Subcutaneous abdominal adipose tissue (tissue), 5 donors: ENCODE measurements at regions not wholly inside any gene's neighbourhood (a gene's known extent, or its start where the extent isn't known, plus 50 kb on each side); places are given as distances from the start of the nearest gene placed in this dataset.

Experiments used
- H3K27ac ChIP-seq: one replicate; pipeline ENCODE4 v1.7.0; 2013; ENCODE audit warnings: low read depth, mild to moderate bottlenecking, inconsistent platforms, low read length, moderate library complexity
- H3K27me3 ChIP-seq, 5 donors: one replicate each; pipeline ENCODE4 v1.7.0; 2013; ENCODE audit warnings: low read length in 5 of 5, inconsistent platforms in 1 of 5; ENCODE audit not compliant: control insufficient read depth in 5 of 5, insufficient read depth in 4 of 5
- H3K36me3 ChIP-seq, 5 donors: one replicate each; pipeline ENCODE4 v1.7.0; 2013; ENCODE audit warnings: low read length in 5 of 5; ENCODE audit not compliant: control insufficient read depth in 5 of 5, insufficient read depth in 5 of 5
- H3K4me1 ChIP-seq, 5 donors: one replicate each; pipeline ENCODE4 v1.7.0; 2013; ENCODE audit warnings: low read length in 5 of 5, mild to moderate bottlenecking in 3 of 5, moderate library complexity in 1 of 5; ENCODE audit not compliant: control insufficient read depth in 5 of 5, insufficient read depth in 5 of 5
- H3K4me3 ChIP-seq, 5 donors: one replicate each; pipeline ENCODE4 v1.7.0; 2013; ENCODE audit warnings: low read length in 5 of 5, low read depth in 1 of 5
- H3K9ac ChIP-seq, 5 donors: one replicate each; pipeline ENCODE4 v1.7.0; 2013; ENCODE audit warnings: low read length in 5 of 5, mild to moderate bottlenecking in 4 of 5, moderate library complexity in 3 of 5
- H3K9me3 ChIP-seq, 5 donors: one replicate each; pipeline ENCODE4 v1.7.0; 2013; ENCODE audit warnings: low read length in 5 of 5; ENCODE audit not compliant: control insufficient read depth in 5 of 5
- donor health status: healthy.
- donor health status: healthy.
- donor health status: healthy.
- donor health status: healthy.
- donor health status: healthy.

DNA sequence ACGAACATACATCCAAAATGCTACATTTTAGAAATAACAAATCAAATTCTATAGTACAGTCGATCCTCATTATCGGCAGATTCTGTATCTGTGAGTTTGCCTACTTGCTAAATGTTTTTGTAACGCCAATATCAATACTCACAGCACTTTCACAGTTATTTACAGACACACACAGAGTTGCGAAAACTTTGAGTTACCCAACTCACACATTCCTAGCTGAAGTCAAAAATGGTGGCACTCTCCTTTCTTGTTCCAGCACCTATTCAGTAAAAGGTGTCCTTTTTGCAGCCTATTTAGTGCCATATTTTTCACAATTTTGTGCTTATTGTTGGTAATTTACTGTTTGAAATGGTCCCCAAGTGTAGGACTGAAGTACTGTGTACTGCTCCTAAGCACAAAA is 161.7 kb downstream of the AKR1D1 start:
- Histone ChIP-seq H3K9me3 (peaks cover 0 to 11% (median 7%) of the 10 kb centered on the region in 5 donors), H3K36me3 (no peaks in the 10 kb centered on the region), H3K4me3 (no peak overlapping the region)

DNA sequence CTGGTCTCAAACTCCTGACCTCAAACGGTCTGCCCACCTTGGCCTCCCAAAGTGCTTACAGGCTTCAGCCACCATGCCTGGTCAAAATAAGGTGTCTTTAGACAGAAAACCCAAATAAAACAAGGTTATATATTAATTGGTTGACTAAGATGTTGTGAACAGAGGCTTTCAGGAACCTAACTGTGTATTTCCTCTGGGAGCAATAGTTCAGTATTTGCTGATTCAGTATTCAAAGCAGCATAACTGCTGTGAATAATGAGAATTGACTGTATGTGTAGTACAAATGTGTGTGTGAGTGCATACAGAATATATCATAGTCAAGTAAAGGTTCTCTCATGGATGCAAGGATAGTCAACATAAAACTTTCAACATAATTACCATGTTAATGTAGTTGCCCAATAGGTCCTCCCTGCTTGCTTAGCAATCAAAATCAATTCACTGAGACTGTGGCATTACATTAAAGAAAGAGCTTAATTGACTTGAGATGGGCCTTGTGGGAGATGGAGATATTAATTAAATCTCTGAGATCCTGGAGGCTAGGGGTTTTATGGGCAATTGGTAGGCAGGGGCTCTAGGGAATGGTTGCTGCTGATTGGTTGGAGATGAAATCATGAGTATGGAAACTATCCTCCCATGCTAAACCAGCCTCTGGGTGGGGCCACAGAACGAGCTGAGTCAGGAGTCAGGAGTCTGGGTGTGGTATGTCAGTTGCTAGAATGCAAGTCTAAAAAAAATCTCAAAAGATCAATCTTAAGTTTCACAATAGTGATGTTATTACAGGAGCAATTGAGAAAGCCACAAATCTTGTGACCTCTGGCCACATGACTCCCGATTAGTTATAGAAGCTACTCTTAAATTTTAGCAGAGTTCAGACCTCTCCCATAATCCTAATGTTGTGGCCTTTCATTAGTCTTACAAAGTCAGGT is 162.7 kb downstream of the AKR1D1 start:
- no peaks in the 10 kb centered on the region for H3K27me3 ChIP-seq
- peaks cover 0 to 11% (median 7%) of the 10 kb centered on the region in 5 donors for H3K9me3 ChIP-seq
- no peak overlapping the region for H3K27ac ChIP-seq
- H3K4me1 ChIP-seq: no peaks in the 10 kb centered on the region
- H3K36me3 ChIP-seq: no peaks in the 10 kb centered on the region
- no peak overlapping the region for H3K4me3 ChIP-seq
- H3K9ac ChIP-seq: no peak overlapping the region

More for the DNA sequence above, 161.7 kb downstream of the AKR1D1 start:
- Histone ChIP-seq H3K9ac (no peak overlapping the region), H3K27ac (no peak overlapping the region), H3K27me3 (no peaks in the 10 kb centered on the region), H3K4me1 (no peaks in the 10 kb centered on the region)

DNA sequence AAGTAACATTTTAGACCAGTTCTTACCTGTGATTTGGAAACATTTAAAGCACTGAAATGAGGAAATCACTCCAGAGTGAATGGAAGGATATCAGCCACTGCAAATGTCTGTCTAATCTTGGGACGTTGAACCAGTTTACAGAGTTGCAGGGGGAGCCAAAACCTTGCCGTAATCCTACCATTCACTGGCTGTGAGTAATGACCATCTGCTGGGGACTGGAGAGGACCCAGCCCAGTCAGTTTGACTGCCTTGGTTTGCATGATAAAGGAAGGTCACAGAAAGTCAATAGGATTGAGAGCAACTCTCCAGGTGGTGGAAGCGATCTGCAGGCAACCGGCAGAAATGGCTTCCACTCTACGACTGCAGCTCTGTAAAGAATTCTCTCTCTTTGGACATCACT is 167.2 kb downstream of the AKR1D1 start:
- no peaks in the 10 kb centered on the region for H3K27me3 ChIP-seq
- no peak overlapping the region for H3K27ac ChIP-seq
- no peaks in the 10 kb centered on the region for H3K36me3 ChIP-seq
- H3K9me3 ChIP-seq: peaks cover 0 to 19% (median 14%) of the 10 kb centered on the region in 5 donors
- no peaks in the 10 kb centered on the region for H3K4me1 ChIP-seq
- H3K9ac ChIP-seq: no peak overlapping the region
- H3K4me3 ChIP-seq: no peak overlapping the region

DNA sequence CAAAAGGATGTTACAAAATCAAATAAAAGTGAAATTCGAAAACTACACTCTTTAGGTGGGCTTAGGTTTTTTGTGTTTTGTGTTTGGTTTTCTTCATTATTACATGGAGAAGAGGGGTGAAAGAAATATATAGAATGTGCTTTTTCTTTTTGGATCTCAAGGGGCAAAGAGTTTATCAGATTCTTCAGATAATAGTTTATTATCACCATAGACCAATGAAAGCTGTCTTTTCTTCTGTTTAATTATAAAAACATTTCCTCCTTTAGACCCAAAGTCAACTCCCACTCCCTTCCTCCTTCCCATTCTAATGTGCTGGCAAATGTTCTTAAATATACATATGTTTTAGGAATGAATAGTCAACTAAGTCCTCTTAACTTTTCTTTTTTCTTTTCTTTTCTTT is 167.6 kb downstream of the AKR1D1 start:
- Histone ChIP-seq H3K27ac (no peak overlapping the region), H3K27me3 (no peaks in the 10 kb centered on the region), H3K4me1 (no peaks in the 10 kb centered on the region), H3K9ac (no peak overlapping the region), H3K4me3 (no peak overlapping the region), H3K9me3 (peaks cover 0 to 15% (median 11%) of the 10 kb centered on the region in 5 donors), H3K36me3 (no peaks in the 10 kb centered on the region)

DNA sequence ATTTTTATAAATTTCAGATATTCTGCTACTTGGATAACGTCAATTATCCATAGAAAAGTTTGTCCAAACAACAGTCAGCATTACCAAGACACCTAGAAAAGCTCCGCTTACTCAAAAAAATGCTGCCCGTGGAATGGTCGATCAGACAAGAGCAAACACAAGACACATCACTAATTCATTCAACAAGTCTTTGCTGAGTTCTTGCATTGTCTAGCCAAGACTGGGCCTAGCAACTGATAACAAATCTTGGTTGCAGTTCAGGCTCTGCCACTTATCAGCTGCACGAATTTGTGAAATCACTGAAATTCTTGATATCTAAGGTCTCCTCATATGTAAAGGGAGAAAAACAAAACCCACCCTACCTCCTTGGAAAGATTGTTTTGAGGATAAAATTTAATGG is 168.3 kb downstream of the AKR1D1 start:
- Histone ChIP-seq H3K27ac (no peak overlapping the region), H3K9ac (no peak overlapping the region), H3K9me3 (peaks cover 0 to 11% (median 9%) of the 10 kb centered on the region in 5 donors), H3K4me1 (no peaks in the 10 kb centered on the region), H3K27me3 (no peaks in the 10 kb centered on the region), H3K36me3 (no peaks in the 10 kb centered on the region), H3K4me3 (no peak overlapping the region)

DNA sequence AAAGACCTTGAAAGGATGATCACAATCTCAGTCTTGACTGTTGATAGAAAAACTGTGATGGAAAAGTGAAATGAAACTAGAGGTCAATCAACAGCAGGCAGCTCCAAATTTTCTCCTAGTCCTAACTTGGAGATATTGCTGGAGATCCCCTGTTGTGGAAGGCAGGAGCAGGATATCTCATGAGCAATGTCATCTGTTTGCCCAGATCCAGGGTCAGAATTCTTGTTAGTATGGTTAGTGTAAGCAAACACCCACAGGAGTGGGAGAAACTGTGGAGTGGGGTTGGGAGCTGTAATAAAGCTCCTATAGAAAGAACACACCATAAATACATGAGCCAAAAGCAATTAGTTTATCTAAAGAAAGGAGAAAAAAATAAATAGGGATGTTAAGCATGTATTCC is 169.0 kb downstream of the AKR1D1 start:
- Histone ChIP-seq H3K27ac (no peak overlapping the region), H3K9me3 (peaks cover 0 to 11% (median 9%) of the 10 kb centered on the region in 5 donors), H3K36me3 (no peaks in the 10 kb centered on the region), H3K9ac (no peak overlapping the region), H3K4me3 (no peak overlapping the region), H3K4me1 (no peaks in the 10 kb centered on the region), H3K27me3 (no peaks in the 10 kb centered on the region)

DNA sequence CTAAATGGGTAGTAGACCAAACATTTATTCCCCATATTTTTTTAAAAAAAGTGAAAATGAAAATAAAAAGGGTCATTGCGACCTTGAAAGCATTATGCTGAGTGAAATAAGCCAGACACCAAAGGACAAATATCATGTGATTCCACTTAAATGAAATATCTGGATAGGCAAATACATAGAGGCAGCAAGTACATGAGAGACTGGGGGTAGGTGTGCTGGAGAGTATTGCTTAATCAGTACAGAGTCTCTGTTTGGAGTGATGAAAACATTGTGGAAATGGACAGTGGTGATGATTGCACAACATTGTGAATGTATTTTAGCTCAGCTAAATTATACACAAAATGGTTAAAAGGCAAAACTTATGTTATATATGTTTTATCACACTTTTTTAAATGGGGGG is 169.4 kb downstream of the AKR1D1 start:
- no peak overlapping the region for H3K4me3 ChIP-seq
- peaks cover 0 to 11% (median 9%) of the 10 kb centered on the region in 5 donors for H3K9me3 ChIP-seq
- no peak overlapping the region for H3K9ac ChIP-seq
- no peaks in the 10 kb centered on the region for H3K36me3 ChIP-seq
- no peaks in the 10 kb centered on the region for H3K27me3 ChIP-seq
- no peak overlapping the region for H3K27ac ChIP-seq
- no peaks in the 10 kb centered on the region for H3K4me1 ChIP-seq

DNA sequence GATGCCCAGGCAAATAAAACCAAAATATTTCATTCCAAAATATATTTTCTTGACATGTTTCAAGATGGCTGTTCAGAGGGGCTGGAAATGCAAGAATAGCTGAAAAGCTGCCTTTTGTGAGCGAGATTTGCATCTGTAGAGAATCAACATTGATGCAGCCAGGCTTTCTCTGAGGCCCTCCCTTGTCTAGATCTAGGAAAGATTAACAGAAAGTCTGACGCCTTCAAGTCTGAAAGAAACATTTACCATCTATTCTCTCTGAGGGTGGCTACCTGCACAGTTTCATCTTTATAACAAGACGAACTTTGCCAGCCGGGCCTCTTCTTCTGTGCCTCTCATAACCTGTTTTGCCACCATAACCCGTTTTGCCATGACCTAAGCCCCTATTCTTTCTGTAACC is 170.2 kb downstream of the AKR1D1 start:
- H3K4me1 ChIP-seq: no peaks in the 10 kb centered on the region
- H3K4me3 ChIP-seq: no peak overlapping the region
- no peak overlapping the region for H3K27ac ChIP-seq
- H3K36me3 ChIP-seq: no peaks in the 10 kb centered on the region
- no peaks in the 10 kb centered on the region for H3K27me3 ChIP-seq
- H3K9ac ChIP-seq: no peak overlapping the region
- H3K9me3 ChIP-seq: peaks cover 0 to 11% (median 9%) of the 10 kb centered on the region in 5 donors

GRCh38 chr7:138247081-138247480 is 170.8 kb downstream of the AKR1D1 start:
- Histone ChIP-seq H3K4me1 (no peaks in the 10 kb centered on the region), H3K27me3 (no peaks in the 10 kb centered on the region), H3K27ac (no peak overlapping the region), H3K9me3 (peaks cover 0 to 11% (median 9%) of the 10 kb centered on the region in 5 donors), H3K4me3 (no peak overlapping the region), H3K9ac (no peak overlapping the region), H3K36me3 (no peaks in the 10 kb centered on the region)

DNA sequence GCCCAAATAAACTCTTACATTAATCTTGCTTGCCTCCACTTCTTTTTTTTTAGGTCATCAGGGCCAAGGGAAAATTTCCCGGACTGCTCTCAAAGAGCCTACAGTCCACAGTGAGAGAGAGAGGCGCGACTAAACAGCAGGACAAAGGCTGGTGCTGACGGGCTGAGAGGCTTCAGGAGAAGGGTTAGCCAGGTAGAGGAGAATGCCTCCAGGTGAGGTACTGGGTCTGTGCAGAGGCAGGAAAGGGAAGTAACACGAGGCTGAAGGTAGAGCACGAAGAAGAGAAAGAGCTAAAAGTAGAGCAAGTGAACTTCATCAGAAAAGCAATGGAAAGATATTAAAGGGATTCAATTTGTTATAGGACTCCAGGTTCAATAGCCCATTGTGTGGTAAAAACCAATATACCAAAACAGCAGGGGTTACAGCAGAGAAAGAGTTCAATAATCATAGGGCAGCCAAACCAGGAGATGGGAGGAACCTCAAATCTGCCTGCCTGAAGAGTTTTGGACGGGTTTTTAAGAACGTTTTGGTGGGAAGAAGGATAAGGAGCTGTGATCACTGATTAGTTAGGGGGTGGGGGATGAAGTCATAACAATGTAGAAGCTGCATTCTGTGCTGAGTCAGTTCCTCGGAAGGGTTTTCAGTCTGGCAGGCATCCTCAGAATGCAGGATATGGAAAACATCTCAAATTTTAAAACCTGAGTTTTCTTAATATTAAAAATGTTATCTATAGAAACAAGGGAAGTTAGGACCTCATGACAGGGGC is 171.5 kb downstream of the AKR1D1 start:
- no peak overlapping the region for H3K27ac ChIP-seq
- H3K4me1 ChIP-seq: no peaks in the 10 kb centered on the region
- H3K9me3 ChIP-seq: peaks cover 0 to 11% (median 9%) of the 10 kb centered on the region in 5 donors
- no peaks in the 10 kb centered on the region for H3K27me3 ChIP-seq
- H3K9ac ChIP-seq: no peak overlapping the region
- no peaks in the 10 kb centered on the region for H3K36me3 ChIP-seq
- H3K4me3 ChIP-seq: no peak overlapping the region
